HG03097 (cell line): ENCODE measurements at regions not wholly inside any gene's neighbourhood (a gene's known extent, or its start where the extent isn't known, plus 50 kb on each side); places are given as distances from the start of the nearest gene placed in this dataset.

Source experiments
- ATAC-seq: cut with Tn5 transposase; IDR thresholded peaks from one replicate; pipeline ENCODE4 v1.9.1; 2021; ENCODE audit not compliant: unreplicated experiment, low FRiP score

GRCh38 chr2:139225961-139226360 is 445.8 kb upstream of the NXPH2 start:
- no peak for ATAC-seq

- no peak for ATAC-seq
These were observed 438.0 kb upstream of the NXPH2 start for GRCh38 chr2:139218181-139218580.

DNA sequence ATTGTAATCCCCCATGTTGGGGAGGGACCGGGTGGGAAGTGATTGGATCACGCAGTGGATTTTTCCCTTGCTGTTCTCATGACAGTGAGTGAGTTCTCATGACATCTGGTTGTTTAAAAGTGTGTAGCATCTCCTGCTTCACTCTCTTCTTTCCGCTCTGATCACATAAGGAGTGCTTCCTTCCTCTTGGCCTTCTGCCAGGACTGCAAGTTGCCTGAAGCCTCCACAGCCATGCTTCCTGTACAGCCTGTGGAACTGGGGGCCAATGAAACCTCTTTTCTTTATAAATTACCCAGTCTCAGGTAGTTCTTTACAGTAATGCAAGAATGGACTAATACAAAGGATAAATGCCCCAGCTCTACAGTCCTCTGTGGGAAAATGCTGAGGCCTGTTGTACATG is 437.5 kb upstream of the NXPH2 start:
- no peak for ATAC-seq

DNA sequence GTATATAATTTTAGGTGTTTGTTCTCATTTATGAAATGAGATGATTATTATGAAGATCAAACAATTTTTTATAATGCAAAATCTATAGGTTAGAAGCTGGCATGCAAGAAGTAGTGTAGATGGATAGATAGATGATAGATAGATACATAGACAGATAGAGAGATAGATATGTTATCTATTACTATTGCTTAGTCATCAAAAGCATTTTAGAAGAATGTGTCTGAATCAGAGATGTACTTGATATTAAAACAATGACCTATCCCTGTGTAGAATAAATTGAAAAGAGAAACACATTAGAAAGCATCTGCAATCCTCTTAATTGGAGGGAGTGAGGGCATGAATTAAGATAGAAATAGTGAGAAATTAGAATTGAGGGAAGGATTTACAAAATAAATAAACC is 436.2 kb upstream of the NXPH2 start:
- no peak for ATAC-seq

DNA sequence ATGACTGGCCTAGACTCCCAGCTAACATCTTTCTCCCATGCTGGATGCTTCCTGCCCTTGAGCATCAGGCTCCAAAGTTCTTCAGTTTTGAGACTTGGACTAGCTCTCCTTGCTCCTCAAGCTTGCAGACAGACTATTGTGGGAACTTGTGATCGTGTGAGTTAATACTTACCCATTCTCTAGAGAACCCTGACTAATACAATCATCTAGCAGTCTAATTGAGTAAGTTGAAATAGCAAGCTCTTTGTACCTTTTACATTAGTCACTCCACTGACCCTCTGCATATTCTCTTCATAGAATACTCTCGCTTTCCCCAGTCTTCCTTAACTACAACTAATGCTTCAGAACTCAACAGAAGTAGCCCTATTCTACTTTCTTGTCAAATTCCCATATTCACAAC is 434.6 kb upstream of the NXPH2 start:
- no peak for ATAC-seq

GRCh38 chr2:139209586-139209985 is 429.4 kb upstream of the NXPH2 start:
- ATAC-seq, result no peak

DNA sequence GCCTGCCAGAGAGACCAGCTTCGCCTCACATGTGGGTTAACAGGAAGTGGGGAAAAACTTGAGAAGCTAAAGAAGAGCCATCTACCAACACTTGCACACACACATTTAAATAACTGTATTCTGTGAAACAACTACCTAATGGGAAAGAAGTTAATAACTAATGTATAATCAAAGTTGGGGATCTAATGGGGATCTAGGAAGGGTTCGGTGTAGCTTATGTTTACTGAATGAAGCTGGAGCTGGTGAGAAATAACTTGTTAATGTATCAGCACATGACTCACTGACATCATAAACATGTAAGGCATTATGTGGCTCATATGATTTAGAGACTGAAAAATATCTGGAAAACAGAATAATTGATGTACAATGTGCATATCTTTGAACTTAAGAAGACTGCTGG is 421.3 kb upstream of the NXPH2 start:
- ATAC-seq, result no peak

- no peak for ATAC-seq
These were observed 416.6 kb upstream of the NXPH2 start for GRCh38 chr2:139196754-139197153.

DNA sequence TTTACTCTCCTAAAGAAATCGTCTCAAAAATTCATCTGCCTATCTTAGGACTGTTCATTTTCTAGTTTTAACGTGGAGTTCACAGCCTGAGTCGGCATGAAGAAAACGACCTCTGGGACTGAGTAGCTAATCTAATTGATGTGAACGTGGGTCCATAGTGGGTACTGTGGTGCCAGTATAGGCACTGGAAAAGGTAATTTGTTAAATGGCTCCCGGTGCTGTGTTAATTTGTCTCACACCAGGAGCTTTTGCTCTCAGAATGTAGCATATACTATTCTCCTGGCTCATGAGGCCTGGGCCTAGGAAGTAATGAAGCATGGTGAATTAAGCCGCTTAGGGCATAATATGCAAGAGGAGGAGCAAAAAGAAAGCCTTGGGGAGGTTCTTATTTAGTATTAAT is 414.4 kb upstream of the NXPH2 start:
- ATAC-seq, result no peak

GRCh38 chr2:139177041-139177440 is 396.9 kb upstream of the NXPH2 start:
- no peak for ATAC-seq

GRCh38 chr2:139175510-139175909 is 395.3 kb upstream of the NXPH2 start:
- ATAC-seq, result no peak

DNA sequence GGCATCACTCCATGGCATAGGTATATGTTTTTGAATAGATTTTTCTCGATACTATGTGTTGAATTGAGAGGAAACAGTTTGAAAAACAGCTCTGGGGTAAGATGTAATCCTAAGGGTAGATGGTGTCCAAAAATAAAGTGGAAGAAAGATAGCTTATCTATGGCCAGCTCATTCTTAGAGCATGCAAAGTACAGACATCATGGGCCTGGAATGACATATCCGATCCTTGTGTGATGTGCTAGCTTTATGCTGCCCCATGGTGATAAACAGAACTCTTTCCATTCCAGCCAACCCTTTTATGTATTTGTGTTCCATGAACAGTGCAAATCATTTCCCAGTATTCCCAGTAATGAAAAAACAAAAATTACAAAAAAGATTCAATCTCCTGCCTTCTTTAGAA is 390.2 kb upstream of the NXPH2 start:
- ATAC-seq, result no peak

DNA sequence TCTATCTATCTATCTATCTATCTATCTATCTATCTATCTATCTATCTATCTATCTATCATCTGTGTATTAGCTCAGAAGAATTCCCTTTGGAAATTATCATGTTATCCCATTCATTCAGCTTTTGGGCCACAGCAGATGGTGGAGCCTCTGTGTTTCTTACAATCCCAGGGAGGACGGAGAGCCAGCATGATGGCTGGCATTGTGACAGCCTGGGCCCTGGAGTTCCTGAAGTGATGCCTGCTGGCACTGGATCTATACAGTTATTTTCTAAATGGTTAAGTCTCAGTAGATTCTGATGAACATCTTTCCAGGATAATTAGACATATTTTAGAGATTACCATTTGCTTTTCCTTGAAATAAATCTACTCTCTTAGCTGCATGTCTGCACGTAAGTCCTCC is 385.4 kb upstream of the NXPH2 start:
- ATAC-seq, result no peak

DNA sequence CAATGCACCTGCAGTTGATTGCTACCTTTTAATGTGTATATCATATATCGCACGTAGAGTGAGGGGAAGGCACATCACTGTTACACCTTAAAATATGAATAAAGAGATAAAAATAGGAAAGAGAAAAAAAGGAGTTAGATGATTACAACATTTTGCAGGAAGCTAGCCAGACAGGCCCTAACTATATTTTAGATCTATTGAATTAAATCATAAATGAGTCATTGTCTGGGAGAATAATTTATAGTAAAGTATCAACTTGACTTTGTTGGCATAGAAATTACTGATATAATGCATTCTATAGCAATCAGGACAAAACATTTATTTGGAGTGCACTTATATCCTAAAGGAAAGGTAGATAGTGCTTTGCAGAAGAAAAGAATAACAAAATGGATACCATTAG is 384.9 kb upstream of the NXPH2 start:
- ATAC-seq, result no peak

- no peak for ATAC-seq
These were observed 382.8 kb upstream of the NXPH2 start for GRCh38 chr2:139162957-139163356.

DNA sequence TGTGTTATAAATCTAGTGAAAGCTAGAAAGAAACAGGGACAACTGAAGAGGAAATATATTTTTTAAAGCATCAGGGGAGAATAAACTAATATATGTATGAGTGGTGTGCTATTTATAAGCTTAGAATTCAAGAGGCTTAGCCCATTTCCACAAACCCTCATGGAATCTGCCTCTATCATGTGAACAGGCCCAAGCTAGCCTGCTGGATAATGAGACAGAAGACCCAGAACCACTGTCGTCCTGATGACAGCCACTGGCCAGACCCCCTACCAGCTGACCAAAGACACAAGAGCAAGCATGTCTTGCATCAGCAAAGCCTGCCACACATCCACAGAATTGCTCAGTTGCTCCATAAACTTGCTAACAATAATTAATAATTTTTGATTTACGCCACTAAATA is 382.3 kb upstream of the NXPH2 start:
- no peak for ATAC-seq

GRCh38 chr2:139160836-139161235 is 380.6 kb upstream of the NXPH2 start:
- no peak for ATAC-seq

GRCh38 chr2:139159177-139159576 is 379.0 kb upstream of the NXPH2 start:
- ATAC-seq, result no peak

GRCh38 chr2:139156730-139157129 is 376.5 kb upstream of the NXPH2 start:
- ATAC-seq, result no peak

DNA sequence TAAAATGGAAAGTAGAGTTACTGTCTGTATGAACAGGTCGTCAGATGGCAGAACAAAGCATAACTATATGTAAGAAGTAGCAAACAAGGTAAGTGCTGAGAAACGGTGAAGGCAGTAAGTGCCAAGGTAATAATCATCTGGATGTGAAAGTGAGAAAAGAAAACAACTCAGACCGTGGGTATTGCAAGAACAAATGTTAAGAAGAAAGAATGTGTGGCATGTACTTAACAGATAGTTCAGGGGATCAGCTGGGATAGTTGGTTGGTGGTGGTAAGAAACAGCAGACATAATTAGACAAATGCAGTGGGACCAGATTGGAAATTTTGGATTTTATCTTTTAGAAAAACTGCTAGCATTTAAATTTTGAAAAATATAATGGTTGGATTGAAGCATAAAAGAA is 375.8 kb upstream of the NXPH2 start:
- no peak for ATAC-seq

DNA sequence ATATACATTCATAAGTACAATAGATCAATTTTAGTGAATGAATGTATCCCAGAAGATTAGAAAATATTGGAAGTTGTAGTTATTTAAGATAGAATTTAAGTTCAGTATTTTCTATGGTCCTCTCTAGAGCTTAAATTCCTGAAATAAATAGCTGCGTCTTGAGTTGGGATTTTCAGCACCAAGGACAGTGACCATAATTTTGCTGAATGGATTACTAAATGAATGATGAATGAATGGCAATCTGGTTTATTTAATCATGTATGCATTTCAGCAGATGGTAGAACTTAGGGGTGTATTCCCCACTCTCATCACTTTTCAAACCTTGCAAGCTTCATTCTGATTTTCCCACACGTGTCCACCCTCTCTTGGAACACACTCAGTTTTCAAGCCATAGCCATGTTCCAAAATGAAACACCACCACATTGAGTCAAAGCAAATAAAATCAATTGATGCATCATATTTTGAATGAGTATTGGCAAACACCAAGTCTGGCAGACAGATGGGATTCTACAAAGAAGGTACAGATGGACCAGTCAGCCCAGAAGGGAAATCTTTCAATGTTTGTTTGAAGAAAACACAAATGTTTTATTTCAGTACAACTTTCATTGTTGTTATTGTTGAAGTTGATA is 362.2 kb upstream of the NXPH2 start:
- ATAC-seq, result no peak

DNA sequence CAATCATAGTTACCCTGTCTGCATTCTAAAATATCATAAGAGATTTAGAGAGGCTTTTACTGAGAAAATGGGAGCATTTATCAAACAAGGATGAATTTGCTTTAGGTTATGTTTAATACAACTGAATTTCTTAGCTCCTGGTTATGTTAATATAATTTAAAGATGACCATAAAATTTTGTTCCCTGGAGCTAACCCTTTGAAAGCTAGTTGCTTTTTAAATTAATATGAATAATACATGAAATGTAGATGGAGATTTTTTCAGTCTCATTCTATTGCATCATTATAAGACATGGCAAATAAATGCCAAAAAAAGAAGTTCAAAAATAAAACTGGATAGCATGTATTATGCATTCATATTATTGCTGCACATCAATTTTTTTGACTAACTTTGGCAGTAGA is 344.1 kb upstream of the NXPH2 start:
- ATAC-seq, result no peak

DNA sequence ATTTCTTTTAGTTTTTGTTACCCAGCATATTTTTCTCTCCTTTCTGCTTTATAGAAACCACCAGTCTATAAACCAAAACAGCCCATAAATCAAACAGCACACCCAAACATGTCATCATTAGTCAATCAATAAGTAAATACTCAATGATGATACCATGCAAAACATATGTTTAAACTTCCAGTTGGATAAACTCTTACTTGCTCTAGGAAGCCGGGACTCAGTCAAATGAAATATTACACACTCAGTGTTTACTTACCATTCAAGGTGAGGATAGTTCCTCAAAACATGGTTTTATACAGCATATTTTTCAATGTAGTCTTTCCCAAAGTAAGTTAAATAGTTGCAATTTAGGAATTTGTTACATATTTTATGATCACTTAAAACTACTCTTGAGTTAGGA is 343.6 kb upstream of the NXPH2 start:
- no peak for ATAC-seq
